H1 (cell line): ENCODE measurements at regions not wholly inside any gene's neighbourhood (a gene's known extent, or its start where the extent isn't known, plus 50 kb on each side); places are given as distances from the start of the nearest gene placed in this dataset.

Experiments used
- CTCF ChIA-PET: fragments of 300-600 bp; sonication (Branson Sonifier 250); formaldehyde crosslinking; loops from one replicate; lab custom pipeline; 2021; ENCODE audit not compliant: partially characterized antibody; lab: Charles Lee
- POLR2A ChIA-PET: fragments of 300-600 bp; sonication (Branson Sonifier 250); formaldehyde crosslinking; loops from one replicate; lab custom pipeline; 2021; ENCODE audit warnings: inconsistent platforms; ENCODE audit not compliant: partially characterized antibody; lab: Charles Lee
- DNase-seq, 2 experiments: peaks; one replicate each; pipeline versions ENCODE4 v3.0.0 to v3.0.0-alpha.2; 2010 to 2022; ENCODE audit warnings: low spot score in 2 of 2, low read depth in 1 of 2, mixed read lengths in 1 of 2
- FAIRE-seq: peaks from 2 replicates; lab custom pipeline; 2011; peaks lifted over from hg19 to GRCh38; lab: Jason Lieb, UNC
- H2AFZ ChIP-seq: 2 replicates; pipeline ENCODE4 v1.8.1; 2012; ENCODE audit warnings: low read length, inconsistent platforms
- H2AK5ac ChIP-seq: 2 replicates; pipeline ENCODE4 v1.6.1; 2013; ENCODE audit warnings: low read depth, low read length
- H2BK120ac ChIP-seq: replicated peaks from 2 replicates; pipeline ENCODE3; 2013; ENCODE audit warnings: low read depth, low read length, inconsistent platforms
- H2BK12ac ChIP-seq: 2 replicates; pipeline ENCODE4 v1.6.1; 2013; ENCODE audit warnings: low read depth, low read length
- H2BK15ac ChIP-seq: 2 replicates; pipeline ENCODE4 v1.6.1; 2013; ENCODE audit warnings: low read length
- H2BK20ac ChIP-seq: 2 replicates; pipeline ENCODE4 v1.6.1; 2013; ENCODE audit warnings: low read length
- H2BK5ac ChIP-seq: 2 replicates; pipeline ENCODE4 v1.6.1; 2013; ENCODE audit warnings: low read depth, low read length
- H3K14ac ChIP-seq: 2 replicates; pipeline ENCODE4 v1.6.1; 2013; ENCODE audit warnings: inconsistent platforms; ENCODE audit not compliant: insufficient read length
- H3K18ac ChIP-seq: 2 replicates; pipeline ENCODE4 v1.6.1; 2013; ENCODE audit warnings: low read length; ENCODE audit errors: extremely low read depth
- H3K23ac ChIP-seq: 2 replicates; pipeline ENCODE4 v1.6.1; 2013; ENCODE audit warnings: inconsistent platforms; ENCODE audit not compliant: insufficient read length
- H3K23me2 ChIP-seq: 2 replicates; pipeline ENCODE4 v1.6.1; 2013; ENCODE audit warnings: low read depth, low read length
- H3K27ac ChIP-seq: 2 replicates; pipeline ENCODE4 v1.6.1; 2011; ENCODE audit warnings: low read depth, low read length, inconsistent platforms
- H3K27me3 ChIP-seq, 4 experiments: replicated peaks in 1 of 4; 1 replicate in 1 of 4; 2 replicates in 3 of 4; pipeline versions ENCODE4 v1.6.1 to v1.8.1; 2011 to 2013; ENCODE audit warnings: low read length in 3 of 4, mild to moderate bottlenecking in 3 of 4, inconsistent platforms in 2 of 4, mixed read lengths in 2 of 4, moderate library complexity in 1 of 4; ENCODE audit not compliant: control insufficient read depth in 3 of 4, insufficient read depth in 3 of 4; ENCODE audit errors: extremely low read depth in 1 of 4
- H3K36me3 ChIP-seq, 4 experiments: 2 replicates each; pipeline versions ENCODE4 v1.6.1 to v1.8.1; 2011 to 2013; ENCODE audit warnings: mild to moderate bottlenecking in 4 of 4, low read length in 3 of 4, moderate library complexity in 2 of 4, control low read depth in 1 of 4, inconsistent platforms in 1 of 4; ENCODE audit not compliant: insufficient read depth in 4 of 4, control insufficient read depth in 2 of 4
- H3K4ac ChIP-seq: replicated peaks from 2 replicates; pipeline ENCODE3; 2013; ENCODE audit warnings: low read length, low read depth, mixed read lengths, inconsistent platforms; ENCODE audit not compliant: insufficient read length
- H3K4me1 ChIP-seq, 4 experiments: replicated peaks in 1 of 4; 1 replicate in 1 of 4; 2 replicates in 3 of 4; pipeline versions ENCODE4 v1.6.1 to v1.8.1; 2011 to 2013; ENCODE audit warnings: low read length in 3 of 4, inconsistent platforms in 2 of 4, mixed read lengths in 1 of 4; ENCODE audit not compliant: insufficient read depth in 4 of 4, control insufficient read depth in 3 of 4
- H3K4me2 ChIP-seq, 2 experiments: 2 replicates each; pipeline versions ENCODE4 v1.6.1 to v1.8.1; 2011 to 2013; ENCODE audit warnings: low read depth in 2 of 2, low read length in 2 of 2, control low read depth in 1 of 2, inconsistent platforms in 1 of 2, mild to moderate bottlenecking in 1 of 2; ENCODE audit not compliant: insufficient read depth in 1 of 2
- H3K4me3 ChIP-seq, 4 experiments: fragments of 200-600, 300-600 bp in 1 of 4; sonication (generic), shearing (Covaris generic), sonication (Bioruptor Twin) in 1 of 4; 2 replicates each; pipeline versions ENCODE4 v1.5.1 to v1.8.1; 2011 to 2016; ENCODE audit warnings: low read length in 4 of 4, low read depth in 3 of 4, control low read depth in 2 of 4, inconsistent platforms in 2 of 4, mild to moderate bottlenecking in 2 of 4, mixed read lengths in 1 of 4, moderate library complexity in 1 of 4; ENCODE audit not compliant: insufficient read depth in 2 of 4; ENCODE audit errors: extremely low read depth in 1 of 4
- H3K56ac ChIP-seq: replicated peaks from 2 replicates; pipeline ENCODE3; 2013; ENCODE audit warnings: low read depth, mild to moderate bottlenecking, mixed read lengths, low read length, inconsistent platforms; ENCODE audit not compliant: insufficient read length
- H3K79me1 ChIP-seq: 2 replicates; pipeline ENCODE4 v1.6.1; 2013; ENCODE audit warnings: low read depth, low read length, control low read depth
- H3K79me2 ChIP-seq, 2 experiments: 2 replicates each; pipeline versions ENCODE4 v1.6.1 to v1.8.1; 2012 to 2013; ENCODE audit warnings: low read length in 2 of 2, mild to moderate bottlenecking in 2 of 2, inconsistent platforms in 1 of 2; ENCODE audit not compliant: insufficient read depth in 2 of 2, control insufficient read depth in 1 of 2
- H3K9ac ChIP-seq, 4 experiments: replicated peaks in 1 of 4; 1 replicate in 1 of 4; 2 replicates in 3 of 4; pipeline versions ENCODE4 v1.6.1 to v1.8.1; 2011 to 2013; ENCODE audit warnings: low read depth in 3 of 4, low read length in 3 of 4, control low read depth in 2 of 4, mild to moderate bottlenecking in 2 of 4, moderate library complexity in 2 of 4, inconsistent platforms in 1 of 4; ENCODE audit errors: extremely low read depth in 1 of 4
- H3K9me3 ChIP-seq, 2 experiments: 2 replicates each; pipeline versions ENCODE4 v1.6.1 to v1.8.1; 2012 to 2013; ENCODE audit warnings: mild to moderate bottlenecking in 2 of 2, moderate library complexity in 2 of 2, control low read depth in 1 of 2, inconsistent platforms in 1 of 2, low read depth in 1 of 2, low read length in 1 of 2, mixed read lengths in 1 of 2; ENCODE audit not compliant: insufficient read depth in 2 of 2
- H4K20me1 ChIP-seq, 2 experiments: replicated peaks in 1 of 2; 2 replicates each; pipeline versions ENCODE3 to v1.8.1; 2011 to 2013; ENCODE audit warnings: inconsistent platforms in 2 of 2, low read length in 2 of 2, mild to moderate bottlenecking in 1 of 2; ENCODE audit not compliant: insufficient read depth in 2 of 2, control insufficient read depth in 1 of 2
- H4K5ac ChIP-seq: 2 replicates; pipeline ENCODE4 v1.6.1; 2013; ENCODE audit warnings: low read length, low read depth, mixed read lengths, inconsistent platforms; ENCODE audit not compliant: insufficient read length
- H4K8ac ChIP-seq: 2 replicates; pipeline ENCODE4 v1.8.0; 2013; ENCODE audit warnings: mild to moderate bottlenecking, moderate library complexity, low read length, inconsistent platforms; ENCODE audit not compliant: insufficient read depth; ENCODE audit errors: extremely low read depth
- H4K91ac ChIP-seq: replicated peaks from 2 replicates; pipeline ENCODE3; 2013; ENCODE audit warnings: low read length, mixed read lengths, inconsistent platforms; ENCODE audit not compliant: insufficient read length
- ATF3 ChIP-seq: IDR thresholded peaks from 2 replicates; pipeline ENCODE4 v1.6.1; 2011; ENCODE audit warnings: low read depth, mild to moderate bottlenecking, low read length; ENCODE audit not compliant: insufficient read depth
- CBX5 ChIP-seq: fragments of 300-800, 300-1000 bp; sonication (generic); IDR thresholded peaks from 2 replicates; pipeline ENCODE4 v1.7.1; 2016; ENCODE audit warnings: antibody characterized with exemption, low read length, low read depth
- CHD1 ChIP-seq: IDR thresholded peaks from 2 replicates; pipeline ENCODE4 v1.6.1; 2012; ENCODE audit warnings: low read depth, low read length, improper control_type of control experiment
- CHD2 ChIP-seq: IDR thresholded peaks from 2 replicates; pipeline ENCODE4 v1.6.1; 2012; ENCODE audit warnings: low read length, improper control_type of control experiment
- CTCF ChIP-seq, 3 experiments: IDR thresholded peaks; 1 replicate in 2 of 3; 2 replicates in 1 of 3; pipeline versions ENCODE4 v1.5.1 to v1.6.1; 2011; ENCODE audit warnings: low read length in 3 of 3, mild to moderate bottlenecking in 3 of 3, inconsistent platforms in 2 of 3, low read depth in 1 of 3, moderate library complexity in 1 of 3; ENCODE audit not compliant: insufficient read depth in 1 of 3; ENCODE audit errors: control extremely low read depth in 1 of 3
- GTF2F1 ChIP-seq: IDR thresholded peaks from 2 replicates; pipeline ENCODE4 v1.6.1; 2012; ENCODE audit warnings: low read depth, low read length, improper control_type of control experiment, borderline replicate concordance
- POLR2AphosphoS5 ChIP-seq: IDR thresholded peaks from 2 replicates; pipeline ENCODE4 v1.6.1; 2011; ENCODE audit warnings: low read depth, low read length
- RXRA ChIP-seq: IDR thresholded peaks from 2 replicates; pipeline ENCODE4 v1.6.1; 2011; ENCODE audit warnings: low read depth, mild to moderate bottlenecking, low read length, moderate library complexity; ENCODE audit not compliant: insufficient read depth
- SIX5 ChIP-seq: IDR thresholded peaks from 2 replicates; pipeline ENCODE4 v1.6.1; 2011; ENCODE audit warnings: mild to moderate bottlenecking, low read depth, low read length
- TAF1 ChIP-seq: IDR thresholded peaks from 2 replicates; pipeline ENCODE4 v1.6.1; 2011; ENCODE audit warnings: mild to moderate bottlenecking, low read depth, low read length
- YY1 ChIP-seq: IDR thresholded peaks from 2 replicates; pipeline ENCODE4 v1.6.1; 2011; ENCODE audit warnings: low read depth, mild to moderate bottlenecking, low read length
- WGBS, 2 experiments: shearing (Covaris generic) in 1 of 2; methylation state at CpG; one replicate each; pipeline versions ENCODE4 v1.1.6 to v1.1.7; 2013 to 2015; ENCODE audit warnings: low lambda C conversion rate in 2 of 2, mixed read lengths in 2 of 2, inconsistent platforms in 1 of 2, low coverage in 1 of 2, missing lambda C conversion rate in 1 of 2; ENCODE audit not compliant: insufficient replicate concordance in 2 of 2, insufficient coverage in 1 of 2, insufficient read length in 1 of 2; ENCODE audit errors: extremely low coverage in 1 of 2, missing lambda C conversion rate in 1 of 2; 5-methylcytosine and 5-hydroxymethylcytosine counted together

GRCh38 chr10:3853547-3854303, 68.7 kb upstream of the KLF6 start:
- Histone ChIP-seq H2BK5ac (no peak overlapping the region), H4K91ac (no peak overlapping the region), H3K56ac (no peak overlapping the region), H3K79me2 (no peaks in the 10 kb centered on the region), H3K27me3 (no peaks in the 10 kb centered on the region), H3K14ac (no peak overlapping the region), H3K23me2 (no peaks in the 10 kb centered on the region), H3K36me3 (no peaks in the 10 kb centered on the region), H3K9me3 (no peaks in the 10 kb centered on the region), H3K27ac (no peak overlapping the region), H3K79me1 (no peaks in the 10 kb centered on the region), H3K4me2 (no peak overlapping the region), H2AK5ac (no peak overlapping the region), H2BK120ac (no peak overlapping the region), H3K23ac (no peak overlapping the region), H4K8ac (no peak overlapping the region), H2BK15ac (no peak overlapping the region), H3K9ac (no peak overlapping the region), H2AFZ (no peak overlapping the region), H2BK12ac (no peak overlapping the region), H3K4me3 (no peak overlapping the region), H2BK20ac (no peak overlapping the region), H4K20me1 (no peaks in the 10 kb centered on the region), H3K4me1 (peaks cover 0 to 3% (median 2%) of the 10 kb centered on the region in 4 experiments; a peak in 3 of 7 replicates), H3K18ac (no peak overlapping the region), H4K5ac (no peak overlapping the region), H3K4ac (no peak overlapping the region)
- FAIRE-seq (no peak), DNase-seq (no peak)
- WGBS, 2 experiments, result 84% methylated on average over 11 of the region's 11 CpGs; no CpG with 5 or more reads in 1 of the 2 experiments
- ChIA-PET POLR2A (no interaction called here), CTCF (interaction anchor here (1.0 kb wide), 1 partner anchor 8 kb away, joined by 3 read pairs; no protein-coding TSS in a partner anchor)
- no peak for TF ChIP-seq POLR2AphosphoS5
- TF ChIP-seq SIX5, result no peak
- no peak for TF ChIP-seq TAF1
- no peak for TF ChIP-seq CTCF (IDR thresholded peaks at IDR 0.05; ENCODE audit: control extremely low read depth in 1 of 3, insufficient read depth in 1 of 3, low read depth in 1 of 3, low read length in 3 of 3)
- no peak for TF ChIP-seq CHD2
- TF ChIP-seq ATF3, result no peak
- no peak for TF ChIP-seq YY1
- no peak for TF ChIP-seq CBX5
- no peak for TF ChIP-seq CHD1
- TF ChIP-seq RXRA, result no peak
- TF ChIP-seq GTF2F1, result no peak
